ENCODE measurements at regions not wholly inside any gene's neighbourhood (a gene's known extent, or its start where the extent isn't known, plus 50 kb on each side); places are given as distances from the start of the nearest gene placed in this dataset.

DNA sequence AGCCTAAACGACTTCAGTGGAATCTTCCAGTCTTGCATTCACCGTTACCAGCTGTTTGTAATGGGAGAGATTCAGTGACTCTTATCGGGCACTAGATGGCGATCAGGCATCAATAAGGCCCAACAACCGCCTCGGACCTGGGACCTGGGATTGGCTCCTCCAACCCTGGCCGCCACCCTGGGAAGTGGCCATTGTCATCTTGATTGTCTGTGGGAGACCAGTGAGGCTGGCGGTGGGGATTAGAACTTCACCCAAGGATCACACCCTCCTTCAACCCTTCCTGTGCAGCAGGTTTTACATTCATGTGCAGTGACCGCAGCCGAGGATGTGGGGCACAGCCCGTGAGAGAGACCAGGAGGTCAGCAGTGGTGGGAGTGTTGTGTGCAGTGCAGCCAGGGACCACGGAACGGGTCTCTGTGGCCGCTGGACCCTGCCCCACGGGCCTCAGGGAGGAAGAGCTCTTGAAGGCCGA lies 85.3 kb downstream of the SPP2 start:
- Histone ChIP-seq H3K9ac (ENCODE audit: low read length in 5 of 5) (no peak overlapping the region), H3K4me1 (ENCODE audit: control insufficient read depth in 5 of 5, insufficient read depth in 5 of 5, low read length in 5 of 5) (peaks cover 0 to 4% (median 0%) of the 10 kb centered on the region in 5 donors), H3K27ac (ENCODE audit: low read depth, low read length) (no peak overlapping the region), H3K36me3 (ENCODE audit: control insufficient read depth in 5 of 5, insufficient read depth in 5 of 5, low read length in 5 of 5) (no peaks in the 10 kb centered on the region), H3K4me3 (ENCODE audit: low read depth in 1 of 5, low read length in 5 of 5) (no peak overlapping the region), H3K27me3 (ENCODE audit: control insufficient read depth in 5 of 5, insufficient read depth in 4 of 5, low read length in 5 of 5) (peaks cover 0 to 15% (median 4%) of the 10 kb centered on the region in 5 donors), H3K9me3 (ENCODE audit: control insufficient read depth in 5 of 5, low read length in 5 of 5) (no peaks in the 10 kb centered on the region)

DNA sequence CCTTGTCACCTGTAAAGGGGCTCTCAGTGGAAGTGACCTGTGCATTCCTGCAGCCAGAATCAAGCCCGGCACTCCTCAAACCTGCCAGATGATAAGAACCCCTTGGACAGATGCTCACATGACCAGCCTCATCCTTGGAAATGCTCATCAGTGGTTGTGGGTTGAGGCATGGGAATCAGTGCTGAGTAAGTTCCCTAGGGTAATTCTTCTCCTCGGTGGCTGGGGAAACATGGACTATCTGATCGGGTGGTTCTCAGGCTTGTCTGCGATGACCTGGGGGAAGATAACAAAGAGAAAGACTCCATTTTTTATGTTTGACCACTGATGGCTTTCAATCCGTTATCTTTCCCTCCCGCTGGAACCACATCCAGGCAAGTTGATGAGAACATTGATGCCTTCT lies 84.0 kb downstream of the SPP2 start:
- no peak overlapping the region for H3K4me3 ChIP-seq (ENCODE audit: low read depth in 1 of 5, low read length in 5 of 5)
- H3K36me3 ChIP-seq (ENCODE audit: control insufficient read depth in 5 of 5, insufficient read depth in 5 of 5, low read length in 5 of 5) = no peaks in the 10 kb centered on the region
- no peak overlapping the region for H3K27ac ChIP-seq (ENCODE audit: low read depth, low read length)
- no peaks in the 10 kb centered on the region for H3K9me3 ChIP-seq (ENCODE audit: control insufficient read depth in 5 of 5, low read length in 5 of 5)
- peaks cover 0 to 13% (median 5%) of the 10 kb centered on the region in 5 donors for H3K27me3 ChIP-seq (ENCODE audit: control insufficient read depth in 5 of 5, insufficient read depth in 4 of 5, low read length in 5 of 5)
- H3K9ac ChIP-seq (ENCODE audit: low read length in 5 of 5) = no peak overlapping the region
- peaks cover 0 to 4% (median 0%) of the 10 kb centered on the region in 5 donors for H3K4me1 ChIP-seq (ENCODE audit: control insufficient read depth in 5 of 5, insufficient read depth in 5 of 5, low read length in 5 of 5)

- Histone ChIP-seq H3K4me3 (ENCODE audit: low read depth in 1 of 5, low read length in 5 of 5) (no peak overlapping the region), H3K27me3 (ENCODE audit: control insufficient read depth in 5 of 5, insufficient read depth in 4 of 5, low read length in 5 of 5) (peaks cover 0 to 13% (median 5%) of the 10 kb centered on the region in 5 donors), H3K36me3 (ENCODE audit: control insufficient read depth in 5 of 5, insufficient read depth in 5 of 5, low read length in 5 of 5) (no peaks in the 10 kb centered on the region)
These were observed 82.5 kb downstream of the SPP2 start for GRCh38 chr2:234133004-234133403.

GRCh38 chr2:234130777-234131181 lies 80.3 kb downstream of the SPP2 start:
- no peak overlapping the region for H3K4me3 ChIP-seq (ENCODE audit: low read depth in 1 of 5, low read length in 5 of 5)
- H3K27ac ChIP-seq (ENCODE audit: low read depth, low read length) = no peak overlapping the region

More at GRCh38 chr2:234133004-234133403, 82.5 kb downstream of the SPP2 start:
- peaks cover 0 to 4% (median 0%) of the 10 kb centered on the region in 5 donors for H3K4me1 ChIP-seq (ENCODE audit: control insufficient read depth in 5 of 5, insufficient read depth in 5 of 5, low read length in 5 of 5)
- no peaks in the 10 kb centered on the region for H3K9me3 ChIP-seq (ENCODE audit: control insufficient read depth in 5 of 5, low read length in 5 of 5)
- H3K9ac ChIP-seq (ENCODE audit: low read length in 5 of 5) = no peak overlapping the region
- H3K27ac ChIP-seq (ENCODE audit: low read depth, low read length) = no peak overlapping the region

DNA sequence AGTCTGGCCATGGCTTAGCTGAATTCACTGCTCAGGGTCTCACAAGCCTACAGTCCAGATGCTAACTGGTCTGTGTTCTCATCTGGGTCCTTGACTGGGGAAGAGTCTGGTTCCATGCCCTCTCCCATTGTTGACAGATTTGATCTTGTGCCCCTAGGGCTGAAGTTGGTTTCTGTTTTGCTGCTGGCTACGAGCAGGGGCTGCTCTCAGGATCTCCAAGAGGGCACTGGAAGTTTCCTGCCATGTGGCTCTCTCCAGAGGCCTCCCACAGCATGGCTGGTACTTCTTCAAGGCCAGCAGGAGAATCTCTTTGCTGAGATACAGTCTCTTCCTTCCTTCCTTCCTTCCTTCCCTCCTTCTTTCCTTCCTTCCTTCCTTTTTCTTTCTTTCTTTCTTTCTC lies 78.1 kb downstream of the SPP2 start:
- Histone ChIP-seq H3K4me1 (ENCODE audit: control insufficient read depth in 5 of 5, insufficient read depth in 5 of 5, low read length in 5 of 5) (no peaks in the 10 kb centered on the region), H3K36me3 (ENCODE audit: control insufficient read depth in 5 of 5, insufficient read depth in 5 of 5, low read length in 5 of 5) (no peaks in the 10 kb centered on the region), H3K4me3 (ENCODE audit: low read depth in 1 of 5, low read length in 5 of 5) (no peak overlapping the region), H3K9me3 (ENCODE audit: control insufficient read depth in 5 of 5, low read length in 5 of 5) (no peaks in the 10 kb centered on the region), H3K27ac (ENCODE audit: low read depth, low read length) (no peak overlapping the region), H3K27me3 (ENCODE audit: control insufficient read depth in 5 of 5, insufficient read depth in 4 of 5, low read length in 5 of 5) (peaks cover 0 to 7% (median 3%) of the 10 kb centered on the region in 5 donors), H3K9ac (ENCODE audit: low read length in 5 of 5) (no peak overlapping the region)

More at GRCh38 chr2:234130777-234131181, 80.3 kb downstream of the SPP2 start:
- no peaks in the 10 kb centered on the region for H3K36me3 ChIP-seq (ENCODE audit: control insufficient read depth in 5 of 5, insufficient read depth in 5 of 5, low read length in 5 of 5)
- peaks cover 0 to 1% (median 0%) of the 10 kb centered on the region in 5 donors for H3K4me1 ChIP-seq (ENCODE audit: control insufficient read depth in 5 of 5, insufficient read depth in 5 of 5, low read length in 5 of 5)
- H3K27me3 ChIP-seq (ENCODE audit: control insufficient read depth in 5 of 5, insufficient read depth in 4 of 5, low read length in 5 of 5) = peaks cover 0 to 13% (median 5%) of the 10 kb centered on the region in 5 donors
- no peaks in the 10 kb centered on the region for H3K9me3 ChIP-seq (ENCODE audit: control insufficient read depth in 5 of 5, low read length in 5 of 5)
- no peak overlapping the region for H3K9ac ChIP-seq (ENCODE audit: low read length in 5 of 5)

All from subcutaneous abdominal adipose tissue (tissue), 5 donors.